ENCODE measurements at regions not wholly inside any gene's neighbourhood (a gene's known extent, or its start where the extent isn't known, plus 50 kb on each side); places are given as distances from the start of the nearest gene placed in this dataset.

GRCh38 chr4:164379694-164380093 is 374.2 kb upstream of the SMIM31 start:
- Histone ChIP-seq H3K4me3 (no peak overlapping the region), H3K27ac (no peak overlapping the region), H3K27me3 (no peaks in the 10 kb centered on the region), H3K4me1 (peaks cover 17% of the 10 kb centered on the region), H3K9me3 (no peaks in the 10 kb centered on the region), H3K36me3 (no peaks in the 10 kb centered on the region)
- TF ChIP-seq POLR2A (IDR thresholded peaks at IDR 0.05) (no peak), POLR2AphosphoS5 (IDR thresholded peaks at IDR 0.05; ENCODE audit: insufficient read depth in 1 of 2, low read depth in 1 of 2) (no peak), CTCF (IDR thresholded peaks at IDR 0.05) (no peak)
- no peak for DNase-seq (ENCODE audit: extremely low spot score in 2 of 2)
- intact Hi-C loops (cut with DNase I): no loop called here

- Histone ChIP-seq H3K4me1 (peaks cover 17% of the 10 kb centered on the region), H3K27me3 (no peaks in the 10 kb centered on the region), H3K9me3 (no peaks in the 10 kb centered on the region), H3K27ac (no peak overlapping the region), H3K4me3 (no peak overlapping the region), H3K36me3 (no peaks in the 10 kb centered on the region)
- TF ChIP-seq POLR2A (IDR thresholded peaks at IDR 0.05): no peak
- TF ChIP-seq CTCF (IDR thresholded peaks at IDR 0.05): no peak
- TF ChIP-seq POLR2AphosphoS5 (IDR thresholded peaks at IDR 0.05; ENCODE audit: insufficient read depth in 1 of 2, low read depth in 1 of 2): no peak
- DNase-seq (ENCODE audit: extremely low spot score in 2 of 2): no peak
- intact Hi-C loops (cut with DNase I): no loop called here
Measured at GRCh38 chr4:164381859-164382258, 372.1 kb upstream of the SMIM31 start.

DNA sequence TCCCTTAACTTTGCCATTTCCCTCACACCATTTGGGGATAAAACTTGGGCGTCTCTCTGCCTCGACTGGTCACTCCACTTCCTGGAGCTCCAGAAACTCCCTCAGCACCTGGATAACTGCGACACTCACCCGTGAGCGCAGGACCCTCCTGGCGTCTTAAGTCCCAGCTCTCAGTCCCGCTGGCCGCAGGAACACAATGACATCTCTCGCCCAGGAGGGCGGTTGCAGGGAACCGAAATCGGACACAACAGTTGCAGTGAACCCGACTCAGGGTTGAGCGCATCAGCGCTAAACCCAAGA is 370.9 kb upstream of the SMIM31 start:
- Histone ChIP-seq H3K27me3 (no peaks in the 10 kb centered on the region), H3K36me3 (no peaks in the 10 kb centered on the region), H3K4me1 (peaks cover 17% of the 10 kb centered on the region), H3K4me3 (peak overlapping the region; percentile 33 to 36), H3K27ac (no peak overlapping the region), H3K9me3 (no peaks in the 10 kb centered on the region)
- DNase-seq (ENCODE audit: extremely low spot score in 2 of 2): no peak
- no peak for TF ChIP-seq CTCF (IDR thresholded peaks at IDR 0.05)
- TF ChIP-seq POLR2A (IDR thresholded peaks at IDR 0.05): no peak
- TF ChIP-seq POLR2AphosphoS5 (IDR thresholded peaks at IDR 0.05; ENCODE audit: insufficient read depth in 1 of 2, low read depth in 1 of 2): no peak
- intact Hi-C loops (cut with DNase I): no loop called here

- peaks cover 17% of the 10 kb centered on the region for H3K4me1 ChIP-seq
- intact Hi-C loops (cut with DNase I): no loop called here
- H3K36me3 ChIP-seq: no peaks in the 10 kb centered on the region
- H3K27ac ChIP-seq: no peak overlapping the region
- TF ChIP-seq POLR2A (IDR thresholded peaks at IDR 0.05) (no peak), CTCF (IDR thresholded peaks at IDR 0.05) (peak in 1 of 3 experiments; percentile 14)
- DNase-seq (ENCODE audit: extremely low spot score in 2 of 2): no peak
- H3K4me3 ChIP-seq: peak overlapping the region; percentile 33 to 36
- no peaks in the 10 kb centered on the region for H3K9me3 ChIP-seq
- H3K27me3 ChIP-seq: no peaks in the 10 kb centered on the region
Measured at GRCh38 chr4:164383358-164384220, 370.3 kb upstream of the SMIM31 start.

DNA sequence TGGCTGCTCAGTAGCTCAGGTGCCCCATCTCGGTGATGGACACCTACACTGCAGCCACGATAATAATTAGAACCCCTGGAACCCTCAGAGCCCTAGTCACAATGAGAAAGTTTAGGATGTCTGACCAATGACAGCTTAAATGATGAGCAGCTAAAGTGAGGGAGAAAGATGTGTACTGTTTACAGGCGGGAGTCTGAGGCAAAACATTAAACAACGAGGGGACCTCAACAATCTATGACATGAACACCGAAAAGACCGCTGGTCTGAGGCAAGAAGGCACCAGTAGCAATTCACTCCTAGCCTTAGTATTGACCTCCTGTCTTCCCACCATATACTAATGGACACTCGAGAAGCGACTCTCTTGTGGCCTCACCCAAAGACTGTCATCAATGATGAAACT is 369.5 kb upstream of the SMIM31 start:
- intact Hi-C loops (cut with DNase I): no loop called here
- peaks cover 17% of the 10 kb centered on the region for H3K4me1 ChIP-seq
- no peaks in the 10 kb centered on the region for H3K27me3 ChIP-seq
- no peak for TF ChIP-seq CTCF (IDR thresholded peaks at IDR 0.05)
- TF ChIP-seq POLR2AphosphoS5 (IDR thresholded peaks at IDR 0.05; ENCODE audit: insufficient read depth in 1 of 2, low read depth in 1 of 2): no peak
- TF ChIP-seq POLR2A (IDR thresholded peaks at IDR 0.05): no peak
- H3K9me3 ChIP-seq: no peaks in the 10 kb centered on the region
- H3K27ac ChIP-seq: no peak overlapping the region
- no peak for DNase-seq (ENCODE audit: extremely low spot score in 2 of 2)
- H3K36me3 ChIP-seq: no peaks in the 10 kb centered on the region
- no peak overlapping the region for H3K4me3 ChIP-seq

Measured in vagina (tissue), 2 donors.